ENCODE measurements at regions not wholly inside any gene's neighbourhood (a gene's known extent, or its start where the extent isn't known, plus 50 kb on each side); places are given as distances from the start of the nearest gene placed in this dataset.

DNA sequence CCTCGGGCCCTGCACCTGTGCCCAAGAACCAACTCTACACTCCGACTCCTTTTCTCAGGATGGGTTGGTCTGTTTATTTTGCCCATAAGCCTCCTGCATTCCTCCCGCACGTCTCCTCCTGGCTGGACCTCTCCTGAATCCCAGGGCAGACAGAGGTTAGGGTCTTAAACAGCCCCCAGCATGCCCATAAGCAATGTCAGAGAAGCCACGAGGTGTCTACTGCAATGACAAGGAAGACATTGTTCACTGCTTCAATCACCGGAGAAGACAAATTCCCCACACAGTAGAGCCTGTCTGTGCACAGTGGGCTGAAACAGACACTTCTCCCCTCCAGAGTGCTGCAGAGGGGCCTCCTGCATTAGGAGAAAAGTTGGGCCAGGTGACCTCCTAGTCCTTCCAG is 230.6 kb upstream of the RPL38 start:
- TF ChIP-seq, protein P1, sequence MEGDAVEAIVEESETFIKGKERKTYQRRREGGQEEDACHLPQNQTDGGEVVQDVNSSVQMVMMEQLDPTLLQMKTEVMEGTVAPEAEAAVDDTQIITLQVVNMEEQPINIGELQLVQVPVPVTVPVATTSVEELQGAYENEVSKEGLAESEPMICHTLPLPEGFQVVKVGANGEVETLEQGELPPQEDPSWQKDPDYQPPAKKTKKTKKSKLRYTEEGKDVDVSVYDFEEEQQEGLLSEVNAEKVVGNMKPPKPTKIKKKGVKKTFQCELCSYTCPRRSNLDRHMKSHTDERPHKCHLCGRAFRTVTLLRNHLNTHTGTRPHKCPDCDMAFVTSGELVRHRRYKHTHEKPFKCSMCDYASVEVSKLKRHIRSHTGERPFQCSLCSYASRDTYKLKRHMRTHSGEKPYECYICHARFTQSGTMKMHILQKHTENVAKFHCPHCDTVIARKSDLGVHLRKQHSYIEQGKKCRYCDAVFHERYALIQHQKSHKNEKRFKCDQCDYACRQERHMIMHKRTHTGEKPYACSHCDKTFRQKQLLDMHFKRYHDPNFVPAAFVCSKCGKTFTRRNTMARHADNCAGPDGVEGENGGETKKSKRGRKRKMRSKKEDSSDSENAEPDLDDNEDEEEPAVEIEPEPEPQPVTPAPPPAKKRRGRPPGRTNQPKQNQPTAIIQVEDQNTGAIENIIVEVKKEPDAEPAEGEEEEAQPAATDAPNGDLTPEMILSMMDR (IDR thresholded peaks at IDR 0.05) = no peak
- TF ChIP-seq POLR2A (IDR thresholded peaks at IDR 0.05) = no peak

Measured in uterus (tissue), 2 donors.